B cell (primary cell): ENCODE measurements at regions not wholly inside any gene's neighbourhood (a gene's known extent, or its start where the extent isn't known, plus 50 kb on each side); places are given as distances from the start of the nearest gene placed in this dataset.

Experiments used
- ATAC-seq: fragments of 200-7000 bp; cut with Tn5 transposase; one replicate; pipeline ENCODE4 v1.10.0; 2021; ENCODE audit warnings: low read depth, mild to moderate bottlenecking, moderate number of reproducible peaks, moderate library complexity
- CTCF ChIA-PET: fragments of 350-600 bp; sonication (Branson Sonifier 250); formaldehyde crosslinking; loops from one replicate; lab custom pipeline; 2021; ENCODE audit warnings: antibody characterized with exemption, inconsistent platforms; lab: Charles Lee
- POLR2A ChIA-PET: fragments of 350-600 bp; sonication (Branson Sonifier 250); formaldehyde crosslinking; loops from one replicate; lab custom pipeline; 2021; ENCODE audit warnings: antibody characterized with exemption; lab: Charles Lee
- DNase-seq: peaks from one replicate; pipeline ENCODE4 v3.0.0; 2013
- H2AFZ ChIP-seq: 2 replicates; pipeline ENCODE4 v1.6.1; 2012; ENCODE audit warnings: mild to moderate bottlenecking, low read depth, low read length; ENCODE audit not compliant: insufficient read depth, poor library complexity, severe bottlenecking
- H3K27ac ChIP-seq, 2 donors: 1 replicate in 1 of 2; 2 replicates in 1 of 2; pipeline ENCODE4 v1.5.1; 2012 to 2013; ENCODE audit warnings: low read length in 2 of 2, mild to moderate bottlenecking in 2 of 2, moderate library complexity in 1 of 2
- H3K27me3 ChIP-seq, 4 experiments: fragments of 200-600 bp in 1 of 4; sonication (generic) in 1 of 4; replicated peaks in 1 of 4; 1 replicate in 2 of 4; 2 replicates in 2 of 4; pipeline versions ENCODE4 v1.6.1 to v1.7.0; 2013 to 2016; ENCODE audit warnings: low read length in 3 of 4, mild to moderate bottlenecking in 2 of 4, mixed read lengths in 1 of 4, moderate library complexity in 1 of 4; ENCODE audit not compliant: insufficient read depth in 4 of 4, control insufficient read depth in 3 of 4; ENCODE audit errors: control extremely low read depth in 1 of 4
- H3K36me3 ChIP-seq, 2 experiments: replicated peaks in 1 of 2; 1 replicate in 1 of 2; 2 replicates in 1 of 2; pipeline versions ENCODE4 v1.6.1 to v1.7.1; 2013; ENCODE audit warnings: low read length in 1 of 2; ENCODE audit not compliant: insufficient read depth in 2 of 2, control insufficient read depth in 1 of 2; ENCODE audit errors: control extremely low read depth in 1 of 2, extremely low read depth in 1 of 2
- H3K4me1 ChIP-seq, 2 donors: fragments of 200-600 bp in 1 of 2; sonication (generic) in 1 of 2; 1 replicate in 1 of 2; 2 replicates in 1 of 2; pipeline versions ENCODE4 v1.5.1 to v1.6.1; 2013 to 2017; ENCODE audit warnings: low read length in 2 of 2; ENCODE audit not compliant: control insufficient read depth in 2 of 2, insufficient read depth in 2 of 2
- H3K4me2 ChIP-seq: replicated peaks from 2 replicates; pipeline ENCODE3; 2012; ENCODE audit warnings: mild to moderate bottlenecking, low read depth, low read length; ENCODE audit not compliant: poor library complexity, severe bottlenecking
- H3K4me3 ChIP-seq, 5 experiments: fragments of 200-600 bp in 1 of 5; sonication (generic) in 1 of 5; 1 replicate in 3 of 5; 2 replicates in 2 of 5; pipeline versions ENCODE4 v1.5.1 to v1.7.0; 2011 to 2016; ENCODE audit warnings: low read length in 4 of 5, mild to moderate bottlenecking in 4 of 5, low read depth in 2 of 5, control low read depth in 1 of 5, moderate library complexity in 1 of 5; ENCODE audit not compliant: insufficient read depth in 1 of 5; ENCODE audit errors: control extremely low read depth in 1 of 5, extremely low read depth in 1 of 5
- H3K79me2 ChIP-seq: fragments of 200-600 bp; sonication (generic); one replicate; pipeline ENCODE4 v1.6.0; 2016; ENCODE audit warnings: low read length; ENCODE audit not compliant: control insufficient read depth, insufficient read depth
- H3K9ac ChIP-seq: fragments of 200-600 bp; sonication (generic); 2 replicates; pipeline ENCODE4 v1.6.1; 2017; ENCODE audit warnings: mild to moderate bottlenecking, low read length, moderate library complexity
- H3K9me3 ChIP-seq, 3 donors: one replicate each; pipeline versions ENCODE4 v1.6.1 to v1.7.1; 2013; ENCODE audit warnings: low read length in 2 of 3; ENCODE audit not compliant: control insufficient read depth in 2 of 3, insufficient read depth in 1 of 3; ENCODE audit errors: control extremely low read depth in 1 of 3
- H4K20me1 ChIP-seq: 2 replicates; pipeline ENCODE4 v1.6.0; 2012; ENCODE audit warnings: mild to moderate bottlenecking, low read length; ENCODE audit not compliant: insufficient read depth, control insufficient read depth, poor library complexity, severe bottlenecking
- H3K27ac Mint-ChIP-seq: one replicate; pipeline ENCODE4 v1.8.0; 2021; ENCODE audit warnings: mixed read lengths
- H3K27me3 Mint-ChIP-seq: one replicate; pipeline ENCODE4 v1.8.0; 2021; ENCODE audit warnings: mixed read lengths
- H3K4me1 Mint-ChIP-seq: one replicate; pipeline ENCODE4 v1.8.0; 2021; ENCODE audit warnings: mixed read lengths
- H3K4me3 Mint-ChIP-seq: one replicate; pipeline ENCODE4 v1.8.0; 2021; ENCODE audit warnings: mixed read lengths
- H3K9me3 Mint-ChIP-seq: one replicate; pipeline ENCODE4 v1.8.0; 2022; ENCODE audit warnings: mixed read lengths; ENCODE audit not compliant: insufficient read depth
- CTCF ChIP-seq: fragments of 200-600 bp; IDR thresholded peaks from one replicate; pipeline ENCODE4 v1.8.0; 2022; ENCODE audit warnings: antibody characterized with exemption, mild to moderate bottlenecking
- EZH2 ChIP-seq: IDR thresholded peaks from 2 replicates; pipeline ENCODE4 v1.6.1; 2012; ENCODE audit warnings: borderline replicate concordance, low read depth, mild to moderate bottlenecking, moderate library complexity, low read length; ENCODE audit not compliant: insufficient read depth, poor library complexity, severe bottlenecking
- WGBS: methylation state at CpG from one replicate; pipeline ENCODE4 v1.1.5; 2013; ENCODE audit warnings: missing lambda C conversion rate; ENCODE audit not compliant: insufficient coverage; 5-methylcytosine and 5-hydroxymethylcytosine counted together
- intact Hi-C: fragments of 100-400 bp; cut with micrococcal nuclease; formaldehyde crosslinking; loops from one replicate; pipeline ENCODE4 v1.10.0; 2022

- Histone ChIP-seq H4K20me1 (no peaks in the 10 kb centered on the region), H3K27me3 (peaks cover 0 to 4% (median 0%) of the 10 kb centered on the region in 4 experiments), H3K4me2 (no peak overlapping the region), H3K9me3 (no peaks in the 10 kb centered on the region), H3K9ac (no peak overlapping the region), H3K36me3 (no peaks in the 10 kb centered on the region), H3K27ac (no peak overlapping the region), H2AFZ (no peak overlapping the region), H3K4me3 (no peak overlapping the region), H3K79me2 (no peaks in the 10 kb centered on the region), H3K4me1 (no peaks in the 10 kb centered on the region)
- 93% methylated on average over 8 of the region's 8 CpGs for WGBS
- no peak overlapping the region for H3K4me3 Mint-ChIP-seq
- POLR2A ChIA-PET = no interaction called here
- intact Hi-C loops = no loop called here
- CTCF ChIA-PET = interaction anchor here (0.9 to 2.2 kb wide), 6 partner anchors 11 to 341 kb away, joined by 3 to 5 read pairs (median 3); no protein-coding TSS in a partner anchor
- DNase-seq (no peak), ATAC-seq (no peak)
- H3K9me3 Mint-ChIP-seq = no peaks in the 10 kb centered on the region
- H3K27me3 Mint-ChIP-seq = peaks cover 3% of the 10 kb centered on the region
- no peak overlapping the region for H3K27ac Mint-ChIP-seq
- H3K4me1 Mint-ChIP-seq = no peaks in the 10 kb centered on the region
- no peak for TF ChIP-seq EZH2
- TF ChIP-seq CTCF = no peak
Measured at GRCh38 chr16:85274924-85275323, 162.7 kb upstream of the CIBAR2 start.

- H4K20me1 ChIP-seq = no peaks in the 10 kb centered on the region
- H3K27me3 Mint-ChIP-seq = peaks cover 3% of the 10 kb centered on the region
- H3K4me1 Mint-ChIP-seq = no peaks in the 10 kb centered on the region
- no peak overlapping the region for H3K4me2 ChIP-seq
- ChIA-PET CTCF (interaction anchor here (0.9 to 2.2 kb wide), 6 partner anchors 12 to 340 kb away, joined by 3 to 5 read pairs (median 3); no protein-coding TSS in a partner anchor), POLR2A (no interaction called here)
- H3K27ac ChIP-seq = no peak overlapping the region
- H3K4me1 ChIP-seq = no peaks in the 10 kb centered on the region
- no peak for TF ChIP-seq EZH2
- peak; percentile 82 for TF ChIP-seq CTCF
- no peak overlapping the region for H3K4me3 Mint-ChIP-seq
- no peaks in the 10 kb centered on the region for H3K36me3 ChIP-seq
- intact Hi-C loops = no loop called here
- ATAC-seq (peak; percentile 58), DNase-seq (peak; percentile 69)
- no peaks in the 10 kb centered on the region for H3K9me3 ChIP-seq
- peaks cover 0 to 3% (median 0%) of the 10 kb centered on the region in 4 experiments for H3K27me3 ChIP-seq
- no peaks in the 10 kb centered on the region for H3K9me3 Mint-ChIP-seq
- no peak overlapping the region for H2AFZ ChIP-seq
- no peak overlapping the region for H3K4me3 ChIP-seq
- H3K79me2 ChIP-seq = no peaks in the 10 kb centered on the region
- WGBS = 36% methylated on average over 15 of the region's 16 CpGs
- no peak overlapping the region for H3K9ac ChIP-seq
- H3K27ac Mint-ChIP-seq = no peak overlapping the region
Measured at GRCh38 chr16:85275533-85276249, 163.4 kb upstream of the CIBAR2 start.
